ENCODE measurements at regions not wholly inside any gene's neighbourhood (a gene's known extent, or its start where the extent isn't known, plus 50 kb on each side); places are given as distances from the start of the nearest gene placed in this dataset.

DNA sequence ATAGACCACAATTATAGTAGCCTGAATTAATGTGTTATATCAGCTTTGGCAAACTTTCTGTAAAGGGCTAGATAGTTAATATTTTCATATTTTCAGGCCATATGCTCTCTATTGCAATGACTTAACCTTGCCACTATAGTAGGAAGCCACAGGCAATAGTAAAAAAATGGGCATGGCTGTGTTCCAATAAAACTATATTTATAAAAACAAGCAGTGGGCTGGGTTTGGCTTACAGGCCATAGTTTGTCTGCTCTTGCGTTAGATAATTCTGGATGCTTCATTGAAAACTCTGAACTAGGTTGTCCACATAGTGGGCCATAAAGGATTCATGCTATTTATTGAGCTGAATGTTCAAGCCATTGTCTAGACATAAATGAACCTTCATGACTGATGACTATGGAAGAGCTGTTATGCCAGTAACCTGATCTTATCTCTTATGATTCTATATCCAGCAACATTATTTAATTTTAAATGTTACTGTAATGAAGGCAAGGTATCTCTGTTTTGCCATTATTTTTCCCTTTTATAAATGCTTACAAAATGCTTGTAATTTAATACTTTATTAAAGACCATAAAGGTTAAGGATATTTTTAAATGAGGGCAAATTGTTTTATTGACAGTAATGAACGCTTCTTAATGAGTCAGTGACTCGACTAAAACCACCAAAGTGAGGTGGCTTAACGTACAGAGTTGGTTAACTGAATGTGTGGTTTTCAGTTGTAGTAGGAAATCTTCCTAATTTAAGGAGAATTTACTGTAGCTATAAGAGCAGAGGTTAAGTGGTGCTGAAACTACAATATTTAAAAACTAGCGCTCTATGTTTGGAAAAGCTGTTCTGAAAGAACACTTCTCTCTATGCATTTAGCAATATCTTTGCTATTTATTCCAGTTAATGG, 560.6 kb downstream of the PRR16 start:
- H3K36me3 ChIP-seq: no peaks in the 10 kb centered on the region
- H3K4me1 ChIP-seq: no peaks in the 10 kb centered on the region
- no peaks in the 10 kb centered on the region for H3K27me3 ChIP-seq
- H3K4me3 ChIP-seq: no peak overlapping the region
- DNase-seq: no peak
- TF ChIP-seq, protein P1, sequence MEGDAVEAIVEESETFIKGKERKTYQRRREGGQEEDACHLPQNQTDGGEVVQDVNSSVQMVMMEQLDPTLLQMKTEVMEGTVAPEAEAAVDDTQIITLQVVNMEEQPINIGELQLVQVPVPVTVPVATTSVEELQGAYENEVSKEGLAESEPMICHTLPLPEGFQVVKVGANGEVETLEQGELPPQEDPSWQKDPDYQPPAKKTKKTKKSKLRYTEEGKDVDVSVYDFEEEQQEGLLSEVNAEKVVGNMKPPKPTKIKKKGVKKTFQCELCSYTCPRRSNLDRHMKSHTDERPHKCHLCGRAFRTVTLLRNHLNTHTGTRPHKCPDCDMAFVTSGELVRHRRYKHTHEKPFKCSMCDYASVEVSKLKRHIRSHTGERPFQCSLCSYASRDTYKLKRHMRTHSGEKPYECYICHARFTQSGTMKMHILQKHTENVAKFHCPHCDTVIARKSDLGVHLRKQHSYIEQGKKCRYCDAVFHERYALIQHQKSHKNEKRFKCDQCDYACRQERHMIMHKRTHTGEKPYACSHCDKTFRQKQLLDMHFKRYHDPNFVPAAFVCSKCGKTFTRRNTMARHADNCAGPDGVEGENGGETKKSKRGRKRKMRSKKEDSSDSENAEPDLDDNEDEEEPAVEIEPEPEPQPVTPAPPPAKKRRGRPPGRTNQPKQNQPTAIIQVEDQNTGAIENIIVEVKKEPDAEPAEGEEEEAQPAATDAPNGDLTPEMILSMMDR (IDR thresholded peaks at IDR 0.05): no peak
- no peak for TF ChIP-seq POLR2A (IDR thresholded peaks at IDR 0.05)
- H3K9me3 ChIP-seq: no peaks in the 10 kb centered on the region
- no peak overlapping the region for H3K27ac ChIP-seq

DNA sequence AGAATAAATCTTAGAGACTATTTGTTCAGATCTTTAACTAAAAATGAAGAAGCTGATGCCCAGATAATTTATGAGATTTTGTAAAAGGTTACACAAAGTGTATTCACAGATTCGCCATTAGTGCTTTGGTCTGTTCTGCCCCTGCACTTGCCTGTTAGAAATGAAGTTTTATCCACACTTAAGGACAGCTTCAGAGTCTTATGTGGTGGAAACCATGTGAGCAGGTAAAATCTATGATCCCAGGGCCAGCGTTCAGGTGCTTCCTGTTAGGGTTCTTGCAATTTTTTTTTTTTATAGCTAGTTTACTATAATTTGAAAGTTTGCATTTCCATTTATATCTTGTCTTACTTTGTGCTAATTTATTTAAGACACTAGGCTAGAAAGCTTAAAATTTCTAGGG, 561.6 kb downstream of the PRR16 start:
- Histone ChIP-seq H3K9me3 (no peaks in the 10 kb centered on the region), H3K4me3 (no peak overlapping the region), H3K36me3 (no peaks in the 10 kb centered on the region), H3K27ac (no peak overlapping the region), H3K4me1 (no peaks in the 10 kb centered on the region), H3K27me3 (no peaks in the 10 kb centered on the region)
- no peak for DNase-seq
- TF ChIP-seq POLR2A (IDR thresholded peaks at IDR 0.05): no peak
- TF ChIP-seq, protein P1 (IDR thresholded peaks at IDR 0.05): no peak

DNA sequence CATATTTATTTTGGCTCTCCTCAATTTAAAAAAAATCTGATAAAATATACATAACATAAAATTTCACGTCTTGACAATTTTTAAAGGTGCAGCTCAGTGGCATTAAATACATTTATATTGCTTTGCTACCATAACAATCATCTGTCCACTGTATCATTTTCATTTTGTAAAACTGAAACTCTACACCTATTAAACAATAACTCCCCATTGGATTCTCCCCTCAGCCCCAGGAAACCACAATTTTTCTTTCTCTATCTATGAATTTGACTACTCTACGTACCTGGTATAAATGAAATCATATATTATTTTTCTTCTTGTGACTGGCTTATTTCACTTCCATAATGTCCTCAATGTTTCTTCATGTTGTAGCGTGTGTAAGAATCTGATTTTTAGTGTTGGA, 563.5 kb downstream of the PRR16 start:
- H3K36me3 ChIP-seq: no peaks in the 10 kb centered on the region
- H3K27me3 ChIP-seq: no peaks in the 10 kb centered on the region
- H3K4me1 ChIP-seq: no peaks in the 10 kb centered on the region
- H3K27ac ChIP-seq: no peak overlapping the region
- H3K4me3 ChIP-seq: no peak overlapping the region
- DNase-seq: no peak
- H3K9me3 ChIP-seq: no peaks in the 10 kb centered on the region
- TF ChIP-seq POLR2A (IDR thresholded peaks at IDR 0.05): no peak
- TF ChIP-seq, protein P1 (IDR thresholded peaks at IDR 0.05): no peak

DNA sequence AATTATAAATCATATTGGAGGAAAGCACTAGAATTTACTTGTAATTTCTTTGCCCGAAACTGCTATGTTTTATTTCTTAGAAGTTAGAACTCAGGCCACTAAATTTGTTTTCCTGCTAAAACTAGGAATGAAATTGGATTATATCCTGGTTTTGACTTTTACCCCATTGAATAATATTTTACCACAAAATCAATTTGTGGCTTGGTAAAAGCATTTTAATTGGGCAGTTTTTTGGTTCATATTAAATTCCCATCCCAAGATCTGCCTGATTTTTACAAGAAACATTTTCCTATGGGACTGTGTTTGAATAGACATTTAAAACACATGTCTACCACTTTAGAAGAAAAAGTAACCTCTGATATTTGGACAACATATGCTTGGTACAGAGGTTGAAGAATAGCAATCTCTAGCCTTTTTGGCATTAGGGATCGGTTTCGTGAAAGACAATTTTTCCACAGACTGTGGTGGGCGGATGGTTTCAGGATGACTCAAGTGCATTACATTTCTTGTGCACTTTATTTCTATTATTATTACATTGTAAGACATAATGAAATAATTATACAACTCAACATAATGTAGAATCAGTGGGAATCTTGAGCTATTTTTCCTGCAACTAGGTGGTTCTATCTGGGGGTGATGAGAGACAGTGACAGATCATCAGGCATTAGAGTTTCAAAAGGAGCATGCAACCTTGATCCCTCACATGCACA, 565.6 kb downstream of the PRR16 start:
- Histone ChIP-seq H3K4me3 (no peak overlapping the region), H3K27me3 (no peaks in the 10 kb centered on the region), H3K36me3 (no peaks in the 10 kb centered on the region), H3K27ac (no peak overlapping the region), H3K4me1 (no peaks in the 10 kb centered on the region), H3K9me3 (no peaks in the 10 kb centered on the region)
- DNase-seq: no peak
- TF ChIP-seq, protein P1 (IDR thresholded peaks at IDR 0.05): no peak
- TF ChIP-seq POLR2A (IDR thresholded peaks at IDR 0.05): no peak

DNA sequence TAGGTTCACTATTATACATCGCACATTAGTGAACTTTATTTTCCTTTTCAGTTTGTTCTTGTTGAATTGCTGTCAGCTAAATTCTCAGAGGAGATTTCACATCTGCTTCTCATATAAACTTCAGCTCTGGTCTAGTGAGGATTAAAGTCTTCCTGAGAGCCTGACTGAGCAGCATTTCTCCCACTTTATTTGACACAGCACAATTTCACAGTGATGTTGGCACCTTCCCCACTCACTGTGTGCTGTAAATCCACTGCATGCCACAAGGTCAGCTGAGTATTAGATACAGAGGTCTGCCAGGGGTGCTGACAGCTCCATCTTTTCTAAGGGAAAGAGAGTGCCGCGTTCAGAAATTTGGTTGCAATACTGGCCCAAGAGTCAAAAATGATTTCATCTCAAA, 567.4 kb downstream of the PRR16 start:
- no peaks in the 10 kb centered on the region for H3K9me3 ChIP-seq
- no peaks in the 10 kb centered on the region for H3K27me3 ChIP-seq
- no peaks in the 10 kb centered on the region for H3K4me1 ChIP-seq
- TF ChIP-seq, protein P1 (IDR thresholded peaks at IDR 0.05): no peak
- no peak for TF ChIP-seq POLR2A (IDR thresholded peaks at IDR 0.05)
- H3K27ac ChIP-seq: no peak overlapping the region
- H3K36me3 ChIP-seq: no peaks in the 10 kb centered on the region
- DNase-seq: no peak
- no peak overlapping the region for H3K4me3 ChIP-seq

Data from Peyer's patch (tissue), 4 donors.